Ecto neural progenitor cell (in vitro differentiated cells): ENCODE measurements at regions not wholly inside any gene's neighbourhood (a gene's known extent, or its start where the extent isn't known, plus 50 kb on each side); places are given as distances from the start of the nearest gene placed in this dataset.
"Not testable (repeated sequence)": the region's sequence is repeated elsewhere in the genome, so short reads cannot be mapped to it uniquely, and the experiment has no call there.

Source experiments
- DNase-seq: peaks from one replicate; pipeline ENCODE4 v3.0.0-alpha.2; 2018; ENCODE audit warnings: low spot score

DNA sequence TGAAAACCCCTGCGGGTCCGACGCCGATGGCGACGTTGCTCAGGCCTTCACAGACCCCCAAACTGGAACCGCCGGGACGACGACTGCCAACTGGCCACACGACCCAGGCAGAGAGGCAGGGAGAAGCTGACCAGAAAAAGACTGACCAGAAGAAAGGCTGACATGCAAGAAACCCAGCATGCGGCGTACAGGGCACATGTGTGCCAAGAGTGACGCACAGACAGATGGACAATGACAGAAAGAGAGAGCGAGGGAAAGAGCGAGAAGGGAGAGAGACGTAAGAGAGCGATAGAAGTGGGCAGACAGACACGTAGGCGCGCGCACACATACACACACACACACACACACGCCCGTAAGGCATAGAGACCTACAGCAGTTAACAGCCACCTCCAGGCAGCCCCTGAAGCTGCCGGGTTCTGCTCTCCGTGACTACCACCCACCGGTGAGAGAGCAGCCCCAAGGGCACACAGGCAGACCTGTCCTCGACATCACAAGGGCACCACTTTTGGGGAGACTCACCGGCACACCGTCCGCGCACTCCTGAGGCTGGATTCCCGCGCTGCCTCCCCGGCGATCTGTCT is 67.2 kb upstream of the ZNF527 start:
- no peak for DNase-seq

GRCh38 chr19:37304190-37304883 is 66.6 kb upstream of the ZNF527 start:
- DNase-seq = peak; percentile 78

- DNase-seq = no peak
Observed at GRCh38 chr19:37304884-37305255, 66.0 kb upstream of the ZNF527 start.

DNA sequence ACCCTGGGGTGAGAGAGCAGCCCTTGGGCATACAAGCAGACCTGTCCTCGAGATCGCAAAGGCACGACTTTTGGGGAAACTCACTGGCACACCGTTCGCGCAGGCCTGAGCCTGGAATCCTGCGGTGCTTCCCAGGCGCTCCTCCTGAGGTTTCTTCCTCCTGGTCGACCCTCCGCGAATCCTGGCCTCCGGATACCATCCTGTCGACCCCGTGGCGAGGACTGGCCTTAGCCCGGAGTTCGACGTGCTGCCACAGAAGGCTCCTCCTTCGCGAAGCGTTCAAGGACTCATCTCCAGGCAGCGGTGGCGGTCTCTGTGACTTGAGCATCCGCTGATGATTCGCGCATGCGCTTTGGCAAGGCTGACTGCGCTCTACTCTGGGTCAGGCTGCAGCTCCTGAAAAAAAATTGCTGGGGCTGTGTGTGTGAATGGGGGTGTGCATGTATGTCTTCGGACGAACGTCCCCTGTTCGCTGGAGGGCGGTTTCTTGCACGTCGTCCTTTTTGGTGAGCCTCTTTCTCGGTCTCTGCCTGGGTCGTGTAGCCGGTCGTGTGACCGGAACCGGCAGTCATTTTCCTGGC is 64.4 kb upstream of the ZNF527 start:
- DNase-seq = no peak

- no peak for DNase-seq
Observed at GRCh38 chr19:37309834-37310575, 60.9 kb upstream of the ZNF527 start.

DNA sequence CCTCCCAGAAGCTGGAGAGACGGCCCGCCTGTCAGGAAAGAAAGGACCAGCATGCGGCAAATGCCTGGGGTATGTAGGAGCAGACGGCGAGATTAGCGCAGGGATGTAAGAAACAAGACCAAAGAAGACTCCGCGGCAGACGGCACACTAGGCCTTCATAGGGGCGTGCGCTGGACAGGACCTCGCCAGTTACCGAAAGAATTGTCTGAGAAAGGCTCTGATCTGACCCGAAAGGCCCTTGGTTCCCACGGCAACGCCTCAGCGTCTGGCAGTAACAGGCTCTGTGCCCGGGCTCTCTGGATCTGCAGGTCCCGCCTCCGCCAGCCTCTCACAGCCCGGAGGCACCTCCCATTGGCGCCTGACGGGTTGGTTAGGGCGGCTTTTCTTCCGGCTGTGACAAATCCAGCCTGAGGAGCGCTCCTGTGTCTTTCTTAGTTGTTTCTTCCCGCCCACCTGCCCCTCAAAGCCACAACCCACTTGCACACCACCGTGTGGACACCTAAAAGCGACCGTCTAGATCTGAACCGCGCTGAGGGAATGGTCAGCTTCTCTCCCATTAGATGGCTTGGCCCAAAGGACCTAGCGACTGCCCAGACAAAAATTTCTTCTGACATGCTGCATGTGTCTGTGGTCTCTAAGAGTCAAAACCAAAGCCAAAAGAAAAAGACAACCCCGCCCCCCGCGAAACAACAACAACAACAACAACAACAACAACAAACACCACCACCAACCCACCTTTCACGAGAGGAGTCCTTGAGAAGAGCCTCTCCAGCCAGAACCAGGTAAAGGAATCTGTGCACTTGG is 58.2 kb upstream of the ZNF527 start:
- DNase-seq = peak; percentile 72

DNA sequence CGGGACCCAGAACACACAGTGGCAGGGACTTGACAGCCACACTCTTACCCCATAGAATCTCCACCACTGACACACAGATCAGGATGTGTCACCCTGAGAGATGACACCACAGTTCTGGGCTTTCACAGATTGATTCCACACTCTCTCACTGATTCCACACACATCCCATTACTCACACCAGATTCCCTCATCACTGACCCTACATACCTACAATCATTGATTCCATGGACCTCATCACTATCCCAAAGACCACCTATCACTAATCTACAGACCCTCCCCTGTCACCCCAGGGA is 57.6 kb upstream of the ZNF527 start:
- no peak for DNase-seq

DNA sequence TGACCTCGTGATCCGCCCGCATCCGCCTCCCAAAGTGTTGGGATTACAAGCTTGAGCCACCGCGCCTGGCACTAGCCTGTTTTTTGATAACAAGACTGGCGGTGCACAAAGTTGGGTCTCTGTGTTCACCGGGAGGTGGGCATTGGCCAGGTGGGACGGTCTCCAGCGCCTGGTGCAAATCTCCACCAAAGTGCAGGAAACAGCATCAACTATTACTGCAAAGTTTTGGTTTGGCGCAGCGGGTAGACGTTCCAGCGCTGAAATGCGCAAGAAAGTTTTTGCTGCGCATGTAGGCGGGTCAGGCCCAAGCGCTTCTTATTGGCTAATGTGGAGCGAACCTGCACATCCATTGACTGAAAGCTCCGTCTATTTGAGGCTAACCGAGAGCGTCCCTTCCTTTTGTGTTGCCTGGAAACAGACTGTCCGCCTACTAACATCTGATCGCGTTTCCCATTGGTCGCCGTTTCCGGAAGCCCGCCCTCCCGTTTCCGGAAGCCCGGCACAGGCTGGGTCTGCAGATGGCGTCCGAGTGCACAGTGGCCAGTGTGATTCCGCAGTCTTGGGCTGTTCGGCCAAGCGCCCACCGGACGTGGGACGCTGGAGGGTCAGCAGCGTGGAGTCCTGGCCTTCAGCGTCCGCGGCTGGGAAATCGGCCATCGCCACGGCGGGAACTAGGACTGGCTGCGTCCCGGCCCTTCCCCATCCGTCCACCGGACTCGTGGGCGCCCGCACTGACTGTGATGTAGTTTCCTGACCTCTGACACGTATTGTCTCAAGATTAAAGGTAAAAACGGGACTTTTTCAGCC is 53.3 kb upstream of the ZNF527 start:
- DNase-seq = peak; percentile 96

GRCh38 chr19:37320988-37321387 is 49.9 kb upstream of the ZNF527 start:
- DNase-seq = not testable (repeated sequence)
